DND-41 (cell line): ENCODE measurements at regions not wholly inside any gene's neighbourhood (a gene's known extent, or its start where the extent isn't known, plus 50 kb on each side); places are given as distances from the start of the nearest gene placed in this dataset.

Source experiments
- ATAC-seq: fragments of 200-7000 bp; cut with Tn5 transposase; 3 replicates; pipeline ENCODE4 v1.9.1; 2021; ENCODE audit warnings: low read depth; ENCODE audit not compliant: insufficient read depth
- DNase-seq: peaks from one replicate; pipeline ENCODE4 v3.0.0-alpha.2; 2020
- H2AFZ ChIP-seq: 2 replicates; pipeline ENCODE4 v1.6.0; 2012; ENCODE audit warnings: low read depth, low read length
- H3K27ac ChIP-seq: 2 replicates; pipeline ENCODE4 v1.5.1; 2012; ENCODE audit warnings: low read length, inconsistent platforms
- H3K27me3 ChIP-seq: fragments of 200-600 bp; sonication (generic); 2 replicates; pipeline ENCODE4 v1.6.0; 2012; ENCODE audit warnings: low read length, mild to moderate bottlenecking, inconsistent platforms; ENCODE audit not compliant: insufficient read depth, poor library complexity
- H3K36me3 ChIP-seq: 2 replicates; pipeline ENCODE4 v1.5.1; 2012; ENCODE audit warnings: low read length, inconsistent platforms; ENCODE audit not compliant: insufficient read depth
- H3K4me1 ChIP-seq: 2 replicates; pipeline ENCODE4 v1.5.1; 2012; ENCODE audit warnings: mild to moderate bottlenecking, low read length; ENCODE audit not compliant: insufficient read depth
- H3K4me2 ChIP-seq: 2 replicates; pipeline ENCODE4 v1.6.0; 2012; ENCODE audit warnings: mild to moderate bottlenecking, moderate library complexity, low read length, inconsistent platforms; ENCODE audit not compliant: insufficient read depth
- H3K4me3 ChIP-seq, 2 experiments: fragments of 200-600 bp in 1 of 2; shearing (Covaris generic) in 1 of 2; 2 replicates each; pipeline ENCODE4 v1.5.1; 2012 to 2016; ENCODE audit warnings: inconsistent platforms in 2 of 2, low read length in 2 of 2, mild to moderate bottlenecking in 2 of 2, low read depth in 1 of 2, moderate library complexity in 1 of 2
- H3K79me2 ChIP-seq: 2 replicates; pipeline ENCODE4 v1.6.0; 2012; ENCODE audit warnings: low read length, inconsistent platforms; ENCODE audit not compliant: insufficient read depth
- H3K9ac ChIP-seq: 2 replicates; pipeline ENCODE4 v1.6.0; 2012; ENCODE audit warnings: low read depth, mild to moderate bottlenecking, inconsistent platforms, low read length, moderate library complexity
- H3K9me3 ChIP-seq: 2 replicates; pipeline ENCODE4 v1.5.1; 2012; ENCODE audit warnings: low read length, moderate library complexity, mild to moderate bottlenecking, inconsistent platforms; ENCODE audit not compliant: insufficient read depth, severe bottlenecking
- H4K20me1 ChIP-seq: 2 replicates; pipeline ENCODE4 v1.6.0; 2012; ENCODE audit warnings: low read length; ENCODE audit not compliant: insufficient read depth
- EZH2 ChIP-seq: IDR thresholded peaks from 3 replicates; pipeline ENCODE4 v1.6.1; 2012; ENCODE audit warnings: borderline replicate concordance, low read depth, mild to moderate bottlenecking, moderate library complexity, low read length, inconsistent platforms; ENCODE audit not compliant: severe bottlenecking
- TF ChIP-seq, protein P1 (sequence below): IDR thresholded peaks from 2 replicates; pipeline ENCODE4 v1.5.1; 2012; ENCODE audit warnings: borderline replicate concordance, low read length, moderate library complexity, mild to moderate bottlenecking; ENCODE audit not compliant: poor library complexity, severe bottlenecking; ENCODE audit errors: extremely low read depth

DNA sequence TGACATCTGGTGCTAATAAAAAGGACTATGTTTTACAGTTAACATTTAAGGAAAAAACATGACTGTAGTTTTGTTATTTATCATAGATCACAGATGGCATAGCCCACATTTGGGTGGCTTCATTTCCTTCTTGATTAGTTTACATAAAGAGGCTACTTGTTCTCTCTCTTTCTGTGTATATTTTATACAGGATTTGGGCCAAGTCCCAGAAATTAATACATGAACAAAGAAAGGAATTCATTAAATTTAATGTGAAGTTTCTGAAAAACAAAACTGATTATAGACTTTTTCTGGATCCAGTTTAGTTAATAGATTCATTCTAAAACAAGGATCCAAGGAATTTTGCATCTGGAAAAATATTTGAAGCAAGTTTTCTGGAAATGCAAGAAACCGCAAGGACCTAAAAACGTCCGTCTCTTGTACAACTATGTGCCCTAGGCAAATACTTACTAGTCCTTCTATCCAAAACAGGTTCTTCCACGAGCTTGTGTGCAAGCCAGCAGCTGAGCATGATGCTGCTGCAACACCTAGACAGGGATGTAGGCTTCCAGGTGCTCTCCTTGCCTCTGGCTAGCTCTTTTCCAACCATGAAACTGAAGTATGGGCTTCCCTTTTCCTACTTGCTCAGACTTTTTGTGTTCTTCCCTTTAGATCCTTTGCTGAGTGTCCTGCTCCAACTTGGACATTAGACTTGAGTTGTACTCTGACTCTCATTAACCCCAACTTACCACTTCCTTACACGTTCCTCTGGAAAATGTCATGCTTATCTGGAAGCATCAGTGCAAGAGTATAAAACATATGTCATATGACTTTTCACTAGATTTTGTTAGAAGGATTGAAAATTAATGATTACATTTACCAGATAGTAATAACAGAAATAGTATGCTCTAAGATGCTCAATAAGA, 161.5 kb upstream of the STARD13 start:
- H4K20me1 ChIP-seq, result no peaks in the 10 kb centered on the region
- no peak overlapping the region for H3K27ac ChIP-seq
- no peak for ATAC-seq
- no peak overlapping the region for H2AFZ ChIP-seq
- H3K4me2 ChIP-seq, result no peak overlapping the region
- H3K27me3 ChIP-seq, result no peaks in the 10 kb centered on the region
- no peak for DNase-seq
- H3K4me1 ChIP-seq, result no peaks in the 10 kb centered on the region
- H3K36me3 ChIP-seq, result no peaks in the 10 kb centered on the region
- H3K9me3 ChIP-seq, result no peaks in the 10 kb centered on the region
- no peak for TF ChIP-seq EZH2
- TF ChIP-seq, protein P1, sequence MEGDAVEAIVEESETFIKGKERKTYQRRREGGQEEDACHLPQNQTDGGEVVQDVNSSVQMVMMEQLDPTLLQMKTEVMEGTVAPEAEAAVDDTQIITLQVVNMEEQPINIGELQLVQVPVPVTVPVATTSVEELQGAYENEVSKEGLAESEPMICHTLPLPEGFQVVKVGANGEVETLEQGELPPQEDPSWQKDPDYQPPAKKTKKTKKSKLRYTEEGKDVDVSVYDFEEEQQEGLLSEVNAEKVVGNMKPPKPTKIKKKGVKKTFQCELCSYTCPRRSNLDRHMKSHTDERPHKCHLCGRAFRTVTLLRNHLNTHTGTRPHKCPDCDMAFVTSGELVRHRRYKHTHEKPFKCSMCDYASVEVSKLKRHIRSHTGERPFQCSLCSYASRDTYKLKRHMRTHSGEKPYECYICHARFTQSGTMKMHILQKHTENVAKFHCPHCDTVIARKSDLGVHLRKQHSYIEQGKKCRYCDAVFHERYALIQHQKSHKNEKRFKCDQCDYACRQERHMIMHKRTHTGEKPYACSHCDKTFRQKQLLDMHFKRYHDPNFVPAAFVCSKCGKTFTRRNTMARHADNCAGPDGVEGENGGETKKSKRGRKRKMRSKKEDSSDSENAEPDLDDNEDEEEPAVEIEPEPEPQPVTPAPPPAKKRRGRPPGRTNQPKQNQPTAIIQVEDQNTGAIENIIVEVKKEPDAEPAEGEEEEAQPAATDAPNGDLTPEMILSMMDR, result no peak
- no peak overlapping the region for H3K4me3 ChIP-seq
- H3K79me2 ChIP-seq, result no peaks in the 10 kb centered on the region
- no peak overlapping the region for H3K9ac ChIP-seq

DNA sequence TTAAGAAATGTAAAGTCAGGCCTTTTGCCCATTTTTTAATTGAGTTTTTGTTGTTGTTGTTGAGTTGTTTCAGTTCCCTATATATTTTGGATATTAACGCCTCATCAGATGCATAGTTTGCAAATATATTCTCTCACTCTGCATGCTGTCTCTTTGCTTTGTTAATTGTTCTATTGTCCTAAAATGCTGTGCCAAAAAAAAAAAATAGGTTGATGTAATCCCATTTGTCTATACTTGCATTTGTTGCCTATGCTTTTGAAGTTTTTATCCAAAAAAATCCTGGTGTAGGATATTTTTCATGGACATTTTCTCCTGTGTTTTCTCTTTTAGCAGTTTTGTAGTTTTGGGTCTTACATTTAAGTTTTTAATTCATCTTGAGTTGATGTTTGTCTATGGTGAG, 163.3 kb upstream of the STARD13 start:
- H3K9me3 ChIP-seq, result no peaks in the 10 kb centered on the region
- no peaks in the 10 kb centered on the region for H3K36me3 ChIP-seq
- H3K4me3 ChIP-seq, result no peak overlapping the region
- no peaks in the 10 kb centered on the region for H4K20me1 ChIP-seq
- H3K4me2 ChIP-seq, result no peak overlapping the region
- ATAC-seq (no peak), DNase-seq (no peak)
- H3K27me3 ChIP-seq, result no peaks in the 10 kb centered on the region
- H3K79me2 ChIP-seq, result no peaks in the 10 kb centered on the region
- H3K4me1 ChIP-seq, result no peaks in the 10 kb centered on the region
- no peak overlapping the region for H3K27ac ChIP-seq
- no peak overlapping the region for H3K9ac ChIP-seq
- no peak overlapping the region for H2AFZ ChIP-seq
- TF ChIP-seq EZH2, result no peak

DNA sequence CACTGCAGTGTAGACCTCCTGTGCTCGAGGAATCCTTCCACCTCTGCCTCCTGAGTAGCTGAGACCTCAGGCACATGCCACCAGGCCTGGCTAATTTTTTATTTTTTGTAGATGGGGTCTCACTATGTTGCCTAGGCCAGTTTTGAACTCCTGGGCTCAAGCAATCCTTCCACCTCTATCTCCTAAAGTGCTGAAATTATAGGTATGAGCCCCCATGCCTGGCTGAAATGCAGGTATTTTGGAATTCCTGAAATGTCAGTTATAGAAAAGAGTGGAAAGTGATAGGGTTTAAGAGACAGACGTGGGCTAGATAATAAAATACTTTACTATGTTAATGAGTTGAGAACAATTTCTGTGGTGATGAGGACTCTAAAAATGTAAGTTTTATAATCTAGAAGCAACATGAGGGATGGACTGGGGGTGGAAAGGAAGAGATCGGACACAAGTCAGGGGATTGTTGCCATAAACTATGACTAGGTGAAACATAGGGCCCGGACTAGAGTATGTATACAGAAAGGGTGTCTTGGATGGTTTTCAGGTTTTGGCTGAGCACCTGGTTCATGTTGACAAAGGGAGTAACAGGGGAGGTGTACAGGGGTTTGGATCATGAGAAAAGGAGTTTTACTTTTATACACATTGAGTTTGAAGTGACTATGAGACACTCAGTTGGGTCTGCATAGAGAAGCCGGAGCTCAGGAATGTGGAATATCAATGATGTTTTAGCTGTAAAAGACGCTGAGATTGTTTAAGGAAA, 165.6 kb upstream of the STARD13 start:
- Histone ChIP-seq H3K4me1 (no peaks in the 10 kb centered on the region), H4K20me1 (no peaks in the 10 kb centered on the region), H3K9ac (no peak overlapping the region), H3K79me2 (no peaks in the 10 kb centered on the region), H3K9me3 (no peaks in the 10 kb centered on the region), H3K4me3 (no peak overlapping the region), H3K27me3 (no peaks in the 10 kb centered on the region), H3K36me3 (no peaks in the 10 kb centered on the region), H3K4me2 (no peak overlapping the region), H3K27ac (no peak overlapping the region), H2AFZ (no peak overlapping the region)
- TF ChIP-seq, protein P1, result no peak
- no peak for TF ChIP-seq EZH2
- DNase-seq, result no peak
- no peak for ATAC-seq
